NCI-H128 (cell line): ENCODE measurements at regions not wholly inside any gene's neighbourhood (a gene's known extent, or its start where the extent isn't known, plus 50 kb on each side); places are given as distances from the start of the nearest gene placed in this dataset.

Experiments
- DNase-seq: peaks from one replicate; lab custom pipeline; 2025; ENCODE audit not compliant: unreplicated experiment; lab: John Stamatoyannopoulos, UW

- no peak for DNase-seq
These were observed 75.4 kb upstream of the AKAP13 start for GRCh38 chr15:85305050-85305449.

GRCh38 chr15:85306946-85307686 is 73.3 kb upstream of the AKAP13 start:
- no peak for DNase-seq

GRCh38 chr15:85307687-85308045 is 72.7 kb upstream of the AKAP13 start:
- no peak for DNase-seq

GRCh38 chr15:85311647-85312046 is 68.8 kb upstream of the AKAP13 start:
- no peak for DNase-seq

GRCh38 chr15:85312486-85312885 is 67.9 kb upstream of the AKAP13 start:
- no peak for DNase-seq

- DNase-seq, result no peak
These were observed 67.5 kb upstream of the AKAP13 start for GRCh38 chr15:85312929-85313331.

GRCh38 chr15:85313339-85313738 is 67.1 kb upstream of the AKAP13 start:
- DNase-seq, result no peak

- DNase-seq, result no peak
These were observed 66.3 kb upstream of the AKAP13 start for GRCh38 chr15:85314146-85314545.

- no peak for DNase-seq
These were observed 65.8 kb upstream of the AKAP13 start for GRCh38 chr15:85314633-85315032.

- no peak for DNase-seq
These were observed 64.0 kb upstream of the AKAP13 start for GRCh38 chr15:85316244-85316934.

GRCh38 chr15:85318048-85318731 is 62.2 kb upstream of the AKAP13 start:
- no peak for DNase-seq

- DNase-seq, result no peak
These were observed 61.7 kb upstream of the AKAP13 start for GRCh38 chr15:85318732-85319076.

GRCh38 chr15:85324202-85324601 is 56.2 kb upstream of the AKAP13 start:
- DNase-seq, result no peak

- no peak for DNase-seq
These were observed 54.6 kb upstream of the AKAP13 start for GRCh38 chr15:85325834-85326233.

GRCh38 chr15:85326291-85326690 is 54.1 kb upstream of the AKAP13 start:
- no peak for DNase-seq

- no peak for DNase-seq
These were observed 52.6 kb upstream of the AKAP13 start for GRCh38 chr15:85327820-85328219.

- no peak for DNase-seq
These were observed 50.6 kb upstream of the AKAP13 start for GRCh38 chr15:85329561-85330422.
